Prostate gland (tissue), 2 donors: ENCODE measurements at regions not wholly inside any gene's neighbourhood (a gene's known extent, or its start where the extent isn't known, plus 50 kb on each side); places are given as distances from the start of the nearest gene placed in this dataset.

ENCODE experiments used
- POLR2A ChIP-seq: fragments of 450-650 bp; IDR thresholded peaks from one replicate; pipeline ENCODE4 v1.6.1; 2016; ENCODE audit warnings: antibody characterized with exemption, mild to moderate bottlenecking
- TF ChIP-seq, protein P1 (sequence below), 4 experiments: fragments of 200-600 bp in 2 of 4; fragments of 450-650 bp in 2 of 4; sonication (generic) in 2 of 4; IDR thresholded peaks; 1 replicate in 3 of 4; 2 replicates in 1 of 4; pipeline ENCODE4 v1.5.1; 2016 to 2019; ENCODE audit warnings: antibody characterized with exemption in 4 of 4, mild to moderate bottlenecking in 2 of 4, moderate library complexity in 2 of 4

- TF ChIP-seq, protein P1, sequence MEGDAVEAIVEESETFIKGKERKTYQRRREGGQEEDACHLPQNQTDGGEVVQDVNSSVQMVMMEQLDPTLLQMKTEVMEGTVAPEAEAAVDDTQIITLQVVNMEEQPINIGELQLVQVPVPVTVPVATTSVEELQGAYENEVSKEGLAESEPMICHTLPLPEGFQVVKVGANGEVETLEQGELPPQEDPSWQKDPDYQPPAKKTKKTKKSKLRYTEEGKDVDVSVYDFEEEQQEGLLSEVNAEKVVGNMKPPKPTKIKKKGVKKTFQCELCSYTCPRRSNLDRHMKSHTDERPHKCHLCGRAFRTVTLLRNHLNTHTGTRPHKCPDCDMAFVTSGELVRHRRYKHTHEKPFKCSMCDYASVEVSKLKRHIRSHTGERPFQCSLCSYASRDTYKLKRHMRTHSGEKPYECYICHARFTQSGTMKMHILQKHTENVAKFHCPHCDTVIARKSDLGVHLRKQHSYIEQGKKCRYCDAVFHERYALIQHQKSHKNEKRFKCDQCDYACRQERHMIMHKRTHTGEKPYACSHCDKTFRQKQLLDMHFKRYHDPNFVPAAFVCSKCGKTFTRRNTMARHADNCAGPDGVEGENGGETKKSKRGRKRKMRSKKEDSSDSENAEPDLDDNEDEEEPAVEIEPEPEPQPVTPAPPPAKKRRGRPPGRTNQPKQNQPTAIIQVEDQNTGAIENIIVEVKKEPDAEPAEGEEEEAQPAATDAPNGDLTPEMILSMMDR (IDR thresholded peaks at IDR 0.05), result no peak
- TF ChIP-seq POLR2A, result no peak
These were observed 133.1 kb upstream of the NPVF start for GRCh38 chr7:25361387-25361786.
